Right renal cortex interstitium (tissue), 3 donors: ENCODE measurements at regions not wholly inside any gene's neighbourhood (a gene's known extent, or its start where the extent isn't known, plus 50 kb on each side); places are given as distances from the start of the nearest gene placed in this dataset.
"Not testable (repeated sequence)": the region's sequence is repeated elsewhere in the genome, so short reads cannot be mapped to it uniquely, and the experiment has no call there.

ENCODE experiments used
- DNase-seq, 3 donors: peaks; one replicate each; pipeline ENCODE4 v3.0.0-alpha.2; 2013; ENCODE audit warnings: low read depth in 3 of 3, low spot score in 2 of 3

DNA sequence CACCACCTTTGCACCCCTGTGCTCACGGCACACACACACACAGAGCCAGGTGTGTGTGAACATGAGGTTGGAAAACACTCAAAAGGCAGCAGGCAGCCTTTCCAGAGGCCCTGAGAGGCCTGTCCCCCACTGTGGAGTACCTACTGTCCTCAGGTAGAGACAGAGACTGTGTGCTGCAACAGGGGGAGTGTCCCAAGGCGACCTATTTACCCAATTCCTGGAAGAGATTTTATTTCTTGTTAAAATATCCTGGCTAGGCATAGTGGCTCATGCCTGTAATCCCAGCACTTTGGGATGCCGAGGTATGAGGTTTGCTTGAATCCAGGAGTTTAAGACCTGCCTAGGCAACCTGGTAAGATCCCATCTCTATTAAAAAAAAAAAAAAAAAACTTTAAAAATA lies 108.5 kb downstream of the COPRS start:
- no peak for DNase-seq

GRCh38 chr17:31748881-31749280 lies 110.2 kb downstream of the COPRS start:
- no peak for DNase-seq

DNA sequence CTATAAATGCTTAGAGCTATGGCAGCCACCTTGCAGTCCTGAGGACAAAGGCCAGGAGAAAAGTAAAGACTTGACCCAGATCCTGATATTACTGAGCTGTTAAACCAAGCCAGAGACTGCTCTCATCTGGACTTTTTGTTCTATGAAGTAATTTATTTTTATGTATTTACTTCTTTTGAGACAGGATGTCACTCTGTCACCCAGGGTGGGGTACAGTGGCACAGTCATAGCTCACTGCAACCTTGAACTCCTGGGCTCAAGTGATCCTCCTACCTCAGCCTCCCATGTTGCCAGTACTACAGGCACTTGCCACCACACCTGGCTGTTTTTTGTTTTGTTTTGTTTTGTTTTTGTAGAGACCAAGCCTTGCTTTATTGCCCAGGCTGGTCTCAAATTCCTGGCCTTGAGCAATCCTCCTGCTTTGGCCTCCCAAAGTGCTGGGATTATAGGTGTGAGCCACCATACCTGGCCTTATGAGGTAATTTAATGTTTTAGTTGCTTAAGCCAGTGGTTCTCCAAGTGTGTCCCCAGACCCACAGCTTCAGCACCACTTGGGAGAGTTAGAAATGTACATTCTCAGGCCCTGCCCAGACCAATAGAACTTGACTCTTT lies 112.1 kb downstream of the COPRS start:
- no peak for DNase-seq

DNA sequence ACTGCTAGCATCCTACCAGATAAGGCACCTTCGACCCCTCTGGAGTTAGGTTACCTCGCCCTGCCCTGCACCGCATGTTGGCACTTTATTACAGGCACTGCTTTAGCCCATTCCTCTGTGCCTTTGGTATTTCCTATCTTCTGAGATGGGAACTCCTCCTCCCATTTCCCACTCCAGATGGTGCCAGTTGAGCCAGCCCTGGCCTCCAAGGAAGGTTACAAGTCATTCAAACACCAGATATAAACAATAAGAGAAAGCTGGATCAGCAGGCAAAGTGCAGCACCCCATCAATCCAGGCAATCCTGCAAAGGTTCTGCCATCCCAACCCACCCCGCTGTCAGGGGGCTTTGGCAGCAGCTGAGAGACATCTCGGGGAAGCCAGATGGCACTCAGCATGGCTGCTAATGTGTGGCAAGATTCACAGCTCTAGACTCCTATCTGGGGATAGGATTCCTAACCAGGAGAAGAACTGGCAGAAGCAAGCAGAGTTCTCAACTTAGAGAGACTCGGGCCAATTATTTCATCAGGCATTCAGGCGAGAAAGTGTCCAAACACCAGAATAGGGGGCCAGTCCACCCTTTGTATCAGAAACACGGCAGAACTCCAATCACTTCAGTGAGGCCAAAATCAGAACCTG lies 113.0 kb downstream of the COPRS start:
- no peak for DNase-seq

DNA sequence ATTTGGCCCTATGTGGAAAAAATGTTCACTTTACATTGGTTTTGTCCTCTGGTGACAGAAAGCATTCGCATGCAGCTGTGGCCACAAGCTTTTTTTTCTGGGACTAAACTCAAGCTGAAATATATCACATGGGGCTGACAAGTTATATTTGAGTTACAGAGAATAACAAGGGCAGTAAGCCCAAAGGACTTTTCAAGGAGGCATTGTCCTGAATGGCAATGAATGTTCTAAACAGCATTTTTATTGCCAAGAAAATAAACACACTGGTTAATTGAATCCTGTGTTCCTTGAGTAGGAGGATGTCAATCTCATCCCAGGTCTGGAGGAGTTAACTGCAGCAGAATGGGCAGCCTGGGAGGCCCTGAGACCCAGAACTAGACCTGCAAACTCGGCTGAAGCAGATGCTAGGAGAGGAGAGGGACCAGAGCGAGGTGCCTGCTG lies 114.5 kb downstream of the COPRS start:
- DNase-seq: peak in 1 of 3 donors; percentile 50

DNA sequence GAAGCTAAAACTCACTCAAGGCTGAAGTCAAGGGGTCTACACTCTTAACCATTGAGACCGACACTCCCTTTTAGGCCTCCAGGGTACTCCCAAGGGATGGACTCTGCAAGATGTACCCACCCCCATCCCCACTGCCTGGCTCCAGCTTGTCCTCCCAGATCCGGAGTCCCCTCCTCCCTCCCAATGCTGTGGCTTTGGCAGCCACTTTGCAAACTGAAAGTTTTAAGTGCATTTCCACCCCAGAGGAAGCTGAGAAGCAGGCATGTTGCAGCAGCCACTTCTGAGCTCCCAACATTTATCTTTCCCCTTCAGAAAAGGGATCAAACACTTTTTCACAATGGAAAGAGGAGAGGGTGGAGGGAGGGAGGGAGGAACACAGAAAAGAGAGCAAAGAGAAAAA lies 115.2 kb downstream of the COPRS start:
- DNase-seq: no peak

DNA sequence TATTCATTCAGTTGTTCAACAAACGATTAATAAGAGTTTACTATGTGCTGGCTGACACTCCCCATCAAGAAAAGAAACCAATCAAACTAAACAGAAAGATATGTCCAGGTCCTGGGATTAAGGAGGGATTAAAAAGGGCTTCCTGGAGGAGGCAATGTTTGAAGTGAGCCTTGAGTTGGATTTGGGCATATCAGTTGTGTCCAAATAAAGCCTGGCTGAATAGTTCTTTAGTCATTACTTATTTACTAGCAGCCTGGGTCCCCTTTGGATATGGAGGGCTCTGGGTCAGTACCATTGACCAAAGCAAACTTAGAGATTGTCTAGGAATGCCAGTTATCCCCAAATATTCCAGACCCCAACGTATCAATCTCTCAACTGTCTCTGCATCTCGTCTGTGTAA lies 117.7 kb downstream of the COPRS start:
- no peak for DNase-seq

DNA sequence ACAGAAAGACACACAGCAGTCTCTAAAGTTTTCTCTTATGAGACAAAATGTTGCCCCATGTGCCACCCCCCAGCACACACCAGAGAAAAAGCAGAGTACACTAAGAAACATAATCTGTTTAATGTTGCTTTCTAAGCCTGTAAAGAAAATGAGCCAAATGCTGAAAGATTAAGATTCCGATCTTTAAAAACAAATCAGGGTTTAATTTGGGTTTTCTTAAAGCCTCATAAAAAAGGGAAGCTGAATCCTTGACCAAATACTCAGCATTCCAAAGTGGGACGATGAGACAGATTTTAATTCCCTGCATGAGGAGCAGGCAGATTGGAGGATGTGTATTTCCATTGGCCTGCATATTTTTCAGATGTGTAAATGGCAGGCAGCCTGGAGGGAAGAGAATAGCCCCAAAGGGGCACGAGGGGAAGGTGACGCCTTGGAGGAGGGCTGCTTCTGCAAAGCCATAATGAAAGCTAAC lies 118.4 kb downstream of the COPRS start:
- no peak for DNase-seq

DNA sequence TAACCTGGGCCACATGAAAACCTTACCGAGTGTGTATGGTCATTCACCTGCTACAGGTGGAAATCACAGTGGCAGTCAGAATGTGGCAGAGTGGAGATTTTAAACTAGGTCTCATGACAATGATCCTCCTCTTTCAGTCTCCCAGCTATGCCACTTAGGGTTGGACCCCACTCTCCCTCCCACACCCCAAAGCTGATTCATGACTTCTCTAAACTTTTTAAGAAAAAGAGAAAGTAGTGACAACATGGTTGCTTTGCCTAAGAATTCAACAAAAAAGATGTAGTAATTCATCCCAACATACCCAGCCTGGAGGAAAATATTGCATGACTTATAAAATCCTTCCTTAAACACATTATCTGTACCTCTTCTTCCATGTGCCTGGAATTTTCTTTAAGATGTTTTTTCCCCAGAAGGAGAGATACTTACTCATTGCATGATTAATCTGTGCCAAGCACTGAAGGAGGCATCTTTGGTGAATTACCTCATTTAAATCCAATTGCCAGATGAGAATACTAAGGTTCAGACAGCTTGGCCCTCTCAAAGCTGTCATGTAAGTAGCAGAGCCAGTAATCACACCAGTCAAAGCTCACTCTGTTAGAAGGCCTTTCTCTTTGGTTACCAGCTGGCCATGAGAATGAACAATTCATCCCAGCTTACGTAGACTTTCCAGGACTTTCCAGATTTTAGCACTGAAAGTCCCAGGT lies 119.9 kb downstream of the COPRS start:
- DNase-seq: no peak

GRCh38 chr17:31738488-31738887 lies 120.6 kb downstream of the COPRS start:
- DNase-seq: no peak

DNA sequence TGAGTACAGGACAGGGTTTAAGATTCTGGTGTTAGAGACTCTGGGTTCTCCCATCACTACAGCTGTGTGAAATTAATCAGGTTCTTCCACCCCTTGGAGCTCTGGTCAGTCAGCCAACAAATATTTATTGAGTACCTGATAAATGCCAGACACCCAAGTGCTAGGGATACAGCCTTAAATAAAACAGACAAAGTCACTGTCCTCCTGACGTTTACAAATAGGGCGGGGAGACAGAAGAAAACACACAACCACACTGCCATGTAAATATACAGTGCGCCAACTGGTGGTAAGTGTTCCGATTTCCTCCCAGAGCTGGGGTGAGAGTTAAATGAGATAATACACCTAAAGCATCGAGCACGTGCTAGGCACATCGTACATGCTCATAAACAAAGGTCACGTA lies 121.0 kb downstream of the COPRS start:
- no peak for DNase-seq

DNA sequence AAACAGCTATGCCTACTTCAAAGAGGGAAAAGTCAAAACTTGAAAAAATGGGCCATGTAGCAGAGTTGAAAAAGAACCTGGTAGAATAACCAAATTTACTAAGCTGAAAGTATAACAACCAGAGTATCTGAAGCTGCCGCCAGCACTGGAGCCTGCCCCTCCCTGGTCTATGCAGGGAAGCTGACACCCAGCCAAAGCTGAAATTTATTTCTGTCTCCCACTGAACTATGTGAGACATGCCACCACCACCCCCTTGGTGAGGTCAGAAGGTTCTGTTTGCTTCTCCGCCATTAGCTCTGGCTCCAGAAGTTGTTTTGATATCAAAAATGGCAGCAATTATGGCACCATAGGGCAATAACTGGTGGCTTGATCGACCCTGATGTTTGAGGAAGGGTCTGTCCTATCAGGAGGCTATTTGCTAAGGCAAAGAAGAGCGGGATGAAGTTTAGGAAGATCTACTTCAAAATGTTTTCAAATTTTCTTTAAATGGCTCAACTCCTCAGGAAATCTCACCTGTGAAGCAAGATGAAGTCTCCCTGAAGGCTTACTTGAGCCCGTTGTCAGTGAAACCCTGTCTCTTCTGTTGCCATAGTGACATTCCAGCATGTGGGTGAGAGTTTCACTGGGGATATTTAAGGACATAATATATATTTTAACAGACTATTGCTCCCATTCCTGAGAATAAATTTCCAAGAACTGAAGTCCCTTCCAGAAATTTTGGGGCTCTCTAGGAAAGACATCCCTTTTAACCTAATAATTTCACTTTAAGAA lies 122.0 kb downstream of the COPRS start:
- DNase-seq: no peak

DNA sequence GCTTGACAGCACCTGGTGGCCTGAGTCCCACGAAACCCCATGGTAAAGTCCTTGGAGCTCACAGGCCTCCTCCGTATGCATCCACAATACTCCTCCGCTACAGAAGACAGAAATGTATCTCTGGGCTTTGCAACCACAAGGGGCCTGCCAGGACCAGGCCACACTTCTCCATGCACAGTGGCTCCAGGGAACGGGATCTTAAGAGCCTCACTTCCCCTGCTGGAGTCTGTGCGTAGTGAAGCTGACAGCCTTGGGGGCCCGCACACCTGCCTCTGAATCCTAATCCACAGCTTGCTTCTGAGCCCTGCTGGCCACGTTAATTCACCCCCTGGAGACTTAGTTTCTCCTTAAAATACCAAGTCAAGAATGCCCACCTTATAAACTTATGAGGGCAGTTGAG lies 125.7 kb downstream of the COPRS start:
- DNase-seq: no peak

DNA sequence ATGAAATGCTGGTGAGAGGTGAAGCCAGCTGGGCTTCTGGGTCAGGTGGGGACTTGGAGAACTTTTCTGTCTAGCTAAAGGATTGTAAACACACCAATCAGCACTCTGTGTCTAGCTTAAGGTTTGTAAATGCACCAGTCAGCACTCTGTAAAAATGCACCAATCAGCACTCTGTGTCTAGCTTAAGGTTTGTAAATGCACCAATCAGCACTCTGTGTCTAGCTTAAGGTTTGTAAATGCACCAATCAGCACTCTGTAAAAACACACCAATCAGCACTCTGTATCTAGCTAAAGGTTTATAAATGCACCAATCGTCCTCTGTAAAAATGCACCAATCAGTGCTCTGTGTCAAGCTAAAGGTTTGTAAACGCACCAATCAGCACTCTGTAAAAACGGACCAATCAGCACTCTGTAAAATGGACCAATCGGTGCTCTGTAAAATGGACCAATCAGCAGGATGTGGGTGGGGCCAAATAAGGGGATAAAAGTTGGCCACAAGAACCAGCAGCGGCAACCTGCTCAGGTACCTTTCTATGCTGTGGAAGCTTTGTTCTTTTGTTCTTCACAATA lies 127.4 kb downstream of the COPRS start:
- not testable (repeated sequence) for DNase-seq

DNA sequence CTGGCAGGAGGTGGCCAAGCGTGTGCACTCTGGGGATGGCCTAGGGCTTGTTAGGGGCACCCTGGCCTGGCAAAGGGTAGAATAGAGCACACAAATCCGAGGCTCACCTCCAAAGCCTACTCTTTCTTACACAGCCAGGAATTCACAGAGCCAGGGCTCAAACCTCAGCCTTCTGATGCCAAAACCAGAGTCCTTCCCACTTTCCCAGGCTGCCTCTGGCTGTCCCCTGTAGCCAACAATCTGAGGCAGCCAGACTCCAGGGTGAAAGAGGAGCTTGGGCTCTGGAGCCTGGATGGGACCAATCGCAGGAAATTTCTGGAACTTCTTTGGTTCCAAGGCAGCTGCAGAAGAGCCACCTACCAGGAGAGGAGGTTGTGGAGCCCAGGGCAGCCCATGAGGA lies 127.9 kb downstream of the COPRS start:
- no peak for DNase-seq

- no peak for DNase-seq
These were observed 132.0 kb downstream of the COPRS start for GRCh38 chr17:31726980-31727427.

- DNase-seq: no peak
These were observed 134.4 kb downstream of the COPRS start for GRCh38 chr17:31724619-31725018.

- peak; percentile 19 to 32 (median 23) for DNase-seq
These were observed 135.0 kb downstream of the COPRS start for GRCh38 chr17:31724026-31724425.

- DNase-seq: no peak
These were observed 136.6 kb downstream of the COPRS start for GRCh38 chr17:31722251-31723056.
